ENCODE measurements at regions not wholly inside any gene's neighbourhood (a gene's known extent, or its start where the extent isn't known, plus 50 kb on each side); places are given as distances from the start of the nearest gene placed in this dataset.
"Not testable (repeated sequence)": the region's sequence is repeated elsewhere in the genome, so short reads cannot be mapped to it uniquely, and the experiment has no call there.

GRCh38 chr6:128738112-128738511 is 144.8 kb upstream of the LAMA2 start:
- no peak for DNase-seq (ENCODE audit: low spot score)

- no peak for DNase-seq (ENCODE audit: low spot score)
These were observed 146.2 kb upstream of the LAMA2 start for GRCh38 chr6:128736780-128737179.

GRCh38 chr6:128731249-128732165 is 151.4 kb upstream of the LAMA2 start:
- peak; percentile 21 for DNase-seq (ENCODE audit: low spot score)

- DNase-seq (ENCODE audit: low spot score): no peak
These were observed 155.4 kb upstream of the LAMA2 start for GRCh38 chr6:128727500-128727899.

GRCh38 chr6:128725271-128726233 is 157.4 kb upstream of the LAMA2 start:
- DNase-seq (ENCODE audit: low spot score): peak; percentile 3

- DNase-seq (ENCODE audit: low spot score): no peak
These were observed 158.2 kb upstream of the LAMA2 start for GRCh38 chr6:128724738-128725137.

GRCh38 chr6:128723667-128724066 is 159.3 kb upstream of the LAMA2 start:
- peak; percentile 4 for DNase-seq (ENCODE audit: low spot score)

GRCh38 chr6:128720891-128721290 is 162.0 kb upstream of the LAMA2 start:
- no peak for DNase-seq (ENCODE audit: low spot score)

- no peak for DNase-seq (ENCODE audit: low spot score)
These were observed 163.2 kb upstream of the LAMA2 start for GRCh38 chr6:128719786-128720185.

- DNase-seq (ENCODE audit: low spot score): no peak
These were observed 169.5 kb upstream of the LAMA2 start for GRCh38 chr6:128713461-128713860.

- DNase-seq (ENCODE audit: low spot score): no peak
These were observed 170.0 kb upstream of the LAMA2 start for GRCh38 chr6:128712898-128713297.

- DNase-seq (ENCODE audit: low spot score): no peak
These were observed 171.8 kb upstream of the LAMA2 start for GRCh38 chr6:128711149-128711548.

GRCh38 chr6:128710315-128710714 is 172.6 kb upstream of the LAMA2 start:
- DNase-seq (ENCODE audit: low spot score): no peak

- DNase-seq (ENCODE audit: low spot score): no peak
These were observed 178.3 kb upstream of the LAMA2 start for GRCh38 chr6:128704601-128705000.

- DNase-seq (ENCODE audit: low spot score): not testable (repeated sequence)
These were observed 179.1 kb upstream of the LAMA2 start for GRCh38 chr6:128703794-128704193.

GRCh38 chr6:128696691-128697689 is 176.6 kb upstream of the PTPRK start:
- DNase-seq (ENCODE audit: low spot score): peak; percentile 15

GRCh38 chr6:128694303-128695009 is 174.1 kb upstream of the PTPRK start:
- DNase-seq (ENCODE audit: low spot score): no peak

GRCh38 chr6:128690063-128690462 is 169.7 kb upstream of the PTPRK start:
- no peak for DNase-seq (ENCODE audit: low spot score)

GRCh38 chr6:128686084-128686483 is 165.7 kb upstream of the PTPRK start:
- DNase-seq (ENCODE audit: low spot score): no peak

- no peak for DNase-seq (ENCODE audit: low spot score)
These were observed 156.1 kb upstream of the PTPRK start for GRCh38 chr6:128676456-128676855.

- no peak for DNase-seq (ENCODE audit: low spot score)
These were observed 151.6 kb upstream of the PTPRK start for GRCh38 chr6:128672023-128672422.

Data from H4 (cell line).